ENCODE measurements at regions not wholly inside any gene's neighbourhood (a gene's known extent, or its start where the extent isn't known, plus 50 kb on each side); places are given as distances from the start of the nearest gene placed in this dataset.

DNA sequence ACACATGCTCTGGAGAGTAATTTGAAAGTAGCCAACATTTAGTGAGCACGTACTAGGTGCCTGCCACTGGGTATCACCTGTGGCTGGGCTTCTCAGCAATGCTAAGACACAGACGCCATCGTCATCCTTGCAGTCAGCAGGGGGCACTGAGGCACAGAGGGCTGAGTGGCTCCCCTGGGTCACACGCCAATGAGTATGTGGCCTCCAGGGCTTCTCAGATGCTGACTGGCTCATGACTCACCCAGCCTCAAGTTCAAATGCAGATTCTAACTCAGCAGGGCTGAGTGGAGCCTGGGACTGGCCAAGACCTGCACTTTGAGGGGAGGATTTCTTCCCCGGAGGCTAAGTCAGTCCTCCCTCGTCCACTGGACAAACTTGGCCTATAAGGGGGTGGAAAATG, 115.1 kb upstream of the CACNA1A start:
- TF ChIP-seq POLR2AphosphoS5 (IDR thresholded peaks at IDR 0.05; ENCODE audit: borderline replicate concordance, low read depth, low read length) (no peak), EZH2 (IDR thresholded peaks at IDR 0.05) (no peak), FOXP2 (optimal IDR thresholded peaks at IDR 0.05; ENCODE audit: control extremely low read depth, extremely low read length, insufficient read depth) (no peak)

Measured in SK-N-MC (cell line).